H9 (cell line): ENCODE measurements at regions not wholly inside any gene's neighbourhood (a gene's known extent, or its start where the extent isn't known, plus 50 kb on each side); places are given as distances from the start of the nearest gene placed in this dataset.

ENCODE experiments used
- DNase-seq: peaks from one replicate; pipeline ENCODE4 v3.0.0-alpha.2; 2017
- H2AFZ ChIP-seq: one replicate; pipeline ENCODE4 v1.6.1; 2013; ENCODE audit warnings: mild to moderate bottlenecking, low read length, control low read depth, moderate library complexity
- H2AK5ac ChIP-seq: 2 replicates; pipeline ENCODE4 v1.6.1; 2013; ENCODE audit warnings: low read length, control low read depth, mixed read lengths; ENCODE audit not compliant: insufficient read length
- H2BK120ac ChIP-seq: one replicate; pipeline ENCODE4 v1.6.1; 2013; ENCODE audit warnings: low read depth, mild to moderate bottlenecking, low read length, control low read depth, inconsistent platforms; ENCODE audit not compliant: poor library complexity, severe bottlenecking
- H2BK12ac ChIP-seq: 2 replicates; pipeline ENCODE4 v1.6.1; 2013; ENCODE audit warnings: low read length, control low read depth, mixed read lengths, low read depth; ENCODE audit not compliant: insufficient read length
- H2BK15ac ChIP-seq: 2 replicates; pipeline ENCODE4 v1.6.1; 2013; ENCODE audit warnings: low read depth, low read length, control low read depth
- H2BK20ac ChIP-seq: one replicate; pipeline ENCODE4 v1.6.1; 2013; ENCODE audit warnings: low read depth, mild to moderate bottlenecking, low read length, control low read depth, inconsistent platforms; ENCODE audit not compliant: poor library complexity, severe bottlenecking
- H2BK5ac ChIP-seq: 2 replicates; pipeline ENCODE4 v1.6.1; 2013; ENCODE audit warnings: low read length, control low read depth, mixed read lengths; ENCODE audit not compliant: insufficient read length
- H3K14ac ChIP-seq: 2 replicates; pipeline ENCODE4 v1.6.1; 2013; ENCODE audit warnings: low read length, control low read depth; ENCODE audit not compliant: insufficient read depth
- H3K18ac ChIP-seq: 2 replicates; pipeline ENCODE4 v1.6.1; 2013; ENCODE audit warnings: low read depth, mild to moderate bottlenecking, mixed read lengths, low read length, control low read depth; ENCODE audit not compliant: insufficient read length
- H3K23ac ChIP-seq: 2 replicates; pipeline ENCODE4 v1.6.1; 2013; ENCODE audit warnings: low read length, control low read depth, mixed read lengths, low read depth; ENCODE audit not compliant: insufficient read length
- H3K23me2 ChIP-seq: 2 replicates; pipeline ENCODE4 v1.6.1; 2013; ENCODE audit warnings: low read depth, mild to moderate bottlenecking, mixed read lengths, low read length, control low read depth; ENCODE audit not compliant: insufficient read length, poor library complexity, severe bottlenecking
- H3K27ac ChIP-seq: 2 replicates; pipeline ENCODE4 v1.5.1; 2013; ENCODE audit warnings: low read length, control low read depth, mixed read lengths, low read depth; ENCODE audit not compliant: insufficient read length
- H3K27me3 ChIP-seq: 2 replicates; pipeline ENCODE4 v1.6.1; 2013; ENCODE audit warnings: low read length, control low read depth, inconsistent platforms; ENCODE audit not compliant: insufficient read depth
- H3K4ac ChIP-seq: 2 replicates; pipeline ENCODE4 v1.6.1; 2013; ENCODE audit warnings: low read depth, mild to moderate bottlenecking, control low read depth, inconsistent platforms, low read length, moderate library complexity
- H3K4me1 ChIP-seq: 2 replicates; pipeline ENCODE4 v1.6.1; 2013; ENCODE audit warnings: low read length, control low read depth, inconsistent platforms; ENCODE audit not compliant: insufficient read depth
- H3K4me2 ChIP-seq: 2 replicates; pipeline ENCODE4 v1.6.1; 2013; ENCODE audit warnings: low read length, control low read depth, mixed read lengths; ENCODE audit not compliant: insufficient read length, insufficient read depth
- H3K56ac ChIP-seq: 2 replicates; pipeline ENCODE4 v1.6.1; 2013; ENCODE audit warnings: low read depth, mild to moderate bottlenecking, mixed read lengths, low read length, control low read depth; ENCODE audit not compliant: insufficient read length
- H3K79me1 ChIP-seq: 2 replicates; pipeline ENCODE4 v1.6.1; 2013; ENCODE audit warnings: low read depth, mild to moderate bottlenecking, moderate library complexity, low read length, control low read depth, inconsistent platforms; ENCODE audit not compliant: insufficient read depth, poor library complexity, severe bottlenecking
- H3K79me2 ChIP-seq: 2 replicates; pipeline ENCODE4 v1.6.1; 2013; ENCODE audit warnings: low read length, control low read depth, inconsistent platforms; ENCODE audit not compliant: insufficient read depth
- H3K9ac ChIP-seq: 2 replicates; pipeline ENCODE4 v1.6.1; 2013; ENCODE audit warnings: low read length, control low read depth, mixed read lengths; ENCODE audit not compliant: insufficient read length; ENCODE audit errors: extremely low read depth
- H3K9me3 ChIP-seq: one replicate; pipeline ENCODE4 v1.6.1; 2013; ENCODE audit warnings: low read depth, low read length, inconsistent platforms; ENCODE audit not compliant: control insufficient read depth
- H3T11ph ChIP-seq: one replicate; pipeline ENCODE4 v1.6.1; 2013; ENCODE audit warnings: mild to moderate bottlenecking, low read length, control low read depth, inconsistent platforms
- H4K20me1 ChIP-seq: one replicate; pipeline ENCODE4 v1.6.1; 2013; ENCODE audit not compliant: control insufficient read depth, insufficient read length, insufficient read depth
- H4K5ac ChIP-seq: 2 replicates; pipeline ENCODE4 v1.6.1; 2013; ENCODE audit warnings: low read depth, mild to moderate bottlenecking, mixed read lengths, low read length, control low read depth; ENCODE audit not compliant: insufficient read length
- H4K8ac ChIP-seq: replicated peaks from 2 replicates; pipeline ENCODE4 v1.6.1; 2013; ENCODE audit warnings: low read length, control low read depth, mixed read lengths, low read depth; ENCODE audit not compliant: insufficient read length
- H4K91ac ChIP-seq: 2 replicates; pipeline ENCODE4 v1.6.1; 2013; ENCODE audit warnings: low read depth, mild to moderate bottlenecking, moderate library complexity, mixed read lengths, low read length, control low read depth; ENCODE audit not compliant: insufficient read length
- H3K27ac Mint-ChIP-seq, 3 experiments: 2 replicates in 2 of 3; 3 replicates in 1 of 3; pipeline ENCODE4 v1.8.0; 2020 to 2021; ENCODE audit warnings: mixed read lengths in 3 of 3, mild to moderate bottlenecking in 1 of 3, moderate library complexity in 1 of 3
- H3K27me3 Mint-ChIP-seq: 2 replicates; pipeline ENCODE4 v1.8.0; 2021; ENCODE audit warnings: low read depth, mild to moderate bottlenecking, moderate library complexity, mixed read lengths
- H3K36me3 Mint-ChIP-seq, 3 experiments: 2 replicates in 2 of 3; 3 replicates in 1 of 3; pipeline ENCODE4 v1.8.0; 2020 to 2021; ENCODE audit warnings: low read depth in 3 of 3, mixed read lengths in 3 of 3; ENCODE audit not compliant: insufficient read depth in 1 of 3
- H3K4me1 Mint-ChIP-seq, 2 experiments: 2 replicates each; pipeline ENCODE4 v1.8.0; 2020; ENCODE audit warnings: mixed read lengths in 2 of 2
- H3K4me3 Mint-ChIP-seq, 2 experiments: 2 replicates in 1 of 2; 3 replicates in 1 of 2; pipeline ENCODE4 v1.8.0; 2020 to 2021; ENCODE audit warnings: mild to moderate bottlenecking in 2 of 2, mixed read lengths in 2 of 2, moderate library complexity in 1 of 2
- H3K9me3 Mint-ChIP-seq, 2 experiments: 2 replicates in 1 of 2; 3 replicates in 1 of 2; pipeline ENCODE4 v1.8.0; 2020; ENCODE audit warnings: mild to moderate bottlenecking in 2 of 2, mixed read lengths in 2 of 2, moderate library complexity in 1 of 2
- WGBS: extraction: QIAGEN DNeasy Blood & Tissue Kit; methylation state at CpG from one replicate; pipeline ENCODE4 v1.1.7; 2013; ENCODE audit warnings: missing lambda C conversion rate, low lambda C conversion rate, mixed read lengths; ENCODE audit not compliant: insufficient read length; ENCODE audit errors: extremely low coverage; 5-methylcytosine and 5-hydroxymethylcytosine counted together
- TF ChIP-seq, protein P1 (sequence below): fragments of 200-600 bp; sonication (generic); conservative IDR thresholded peaks from 3 replicates; pipeline ENCODE4 v1.8.0; 2021; ENCODE audit warnings: antibody characterized with exemption, mild to moderate bottlenecking

- Mint-ChIP-seq H3K4me3 (no peak overlapping the region), H3K9me3 (peaks cover 8 to 13% of the 10 kb centered on the region in 2 experiments), H3K27me3 (peaks cover 11% of the 10 kb centered on the region), H3K36me3 (peaks cover 6 to 17% (median 7%) of the 10 kb centered on the region in 3 experiments), H3K27ac (no peak overlapping the region; a peak in 1 of 7 replicates), H3K4me1 (peaks cover 32 to 40% of the 10 kb centered on the region in 2 experiments)
- no peak overlapping the region for H3K56ac ChIP-seq
- no peak overlapping the region for H2AFZ ChIP-seq
- no peak overlapping the region for H2AK5ac ChIP-seq
- H3K14ac ChIP-seq = no peak overlapping the region
- H2BK20ac ChIP-seq = no peak overlapping the region
- H3K27ac ChIP-seq = no peak overlapping the region
- no peaks in the 10 kb centered on the region for H3K79me2 ChIP-seq
- H4K20me1 ChIP-seq = no peaks in the 10 kb centered on the region
- no peaks in the 10 kb centered on the region for H3K79me1 ChIP-seq
- peak overlapping the region; percentile 9 for H3T11ph ChIP-seq
- TF ChIP-seq, protein P1, sequence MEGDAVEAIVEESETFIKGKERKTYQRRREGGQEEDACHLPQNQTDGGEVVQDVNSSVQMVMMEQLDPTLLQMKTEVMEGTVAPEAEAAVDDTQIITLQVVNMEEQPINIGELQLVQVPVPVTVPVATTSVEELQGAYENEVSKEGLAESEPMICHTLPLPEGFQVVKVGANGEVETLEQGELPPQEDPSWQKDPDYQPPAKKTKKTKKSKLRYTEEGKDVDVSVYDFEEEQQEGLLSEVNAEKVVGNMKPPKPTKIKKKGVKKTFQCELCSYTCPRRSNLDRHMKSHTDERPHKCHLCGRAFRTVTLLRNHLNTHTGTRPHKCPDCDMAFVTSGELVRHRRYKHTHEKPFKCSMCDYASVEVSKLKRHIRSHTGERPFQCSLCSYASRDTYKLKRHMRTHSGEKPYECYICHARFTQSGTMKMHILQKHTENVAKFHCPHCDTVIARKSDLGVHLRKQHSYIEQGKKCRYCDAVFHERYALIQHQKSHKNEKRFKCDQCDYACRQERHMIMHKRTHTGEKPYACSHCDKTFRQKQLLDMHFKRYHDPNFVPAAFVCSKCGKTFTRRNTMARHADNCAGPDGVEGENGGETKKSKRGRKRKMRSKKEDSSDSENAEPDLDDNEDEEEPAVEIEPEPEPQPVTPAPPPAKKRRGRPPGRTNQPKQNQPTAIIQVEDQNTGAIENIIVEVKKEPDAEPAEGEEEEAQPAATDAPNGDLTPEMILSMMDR = no peak
- H3K27me3 ChIP-seq = no peaks in the 10 kb centered on the region
- no peaks in the 10 kb centered on the region for H3K9me3 ChIP-seq
- no peak overlapping the region for H2BK5ac ChIP-seq
- H2BK15ac ChIP-seq = no peak overlapping the region
- H3K18ac ChIP-seq = no peak overlapping the region
- no CpG with 5 or more reads among the region's 11 CpGs for WGBS
- H3K23ac ChIP-seq = no peak overlapping the region
- H4K91ac ChIP-seq = no peak overlapping the region
- H4K5ac ChIP-seq = no peak overlapping the region
- DNase-seq = no peak
- H3K4me1 ChIP-seq = no peaks in the 10 kb centered on the region; the same call in 1 of the 2 replicates
- H2BK120ac ChIP-seq = no peak overlapping the region
- H3K4ac ChIP-seq = no peak overlapping the region
- no peak overlapping the region for H3K4me2 ChIP-seq
- no peak overlapping the region for H4K8ac ChIP-seq
- H3K9ac ChIP-seq = no peak overlapping the region
- H3K23me2 ChIP-seq = no peaks in the 10 kb centered on the region
- H2BK12ac ChIP-seq = no peak overlapping the region
Measured at GRCh38 chr20:48364688-48365421, 462.9 kb downstream of the PREX1 start.
